ENCODE measurements at regions not wholly inside any gene's neighbourhood (a gene's known extent, or its start where the extent isn't known, plus 50 kb on each side); places are given as distances from the start of the nearest gene placed in this dataset.
"Not testable (repeated sequence)": the region's sequence is repeated elsewhere in the genome, so short reads cannot be mapped to it uniquely, and the experiment has no call there.

DNA sequence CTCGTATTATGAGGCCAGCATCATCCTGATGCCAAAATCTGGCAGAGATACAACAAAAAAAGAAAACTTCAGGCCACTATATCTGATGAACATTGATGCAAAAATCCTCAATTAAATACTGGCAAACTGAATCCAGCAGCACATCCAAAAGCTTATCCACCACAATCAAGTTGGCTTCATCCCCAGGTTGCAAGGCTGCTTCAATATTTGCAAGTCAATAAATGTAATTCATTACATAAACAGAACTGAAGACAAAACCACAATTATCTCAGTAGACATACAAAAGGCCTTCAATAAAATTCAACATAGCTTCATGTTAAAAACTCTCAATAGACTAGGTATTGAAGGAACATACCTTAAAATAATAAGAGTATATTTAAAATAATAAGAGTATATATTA, 815.3 kb upstream of the SLITRK1 start:
- not testable (repeated sequence) for TF ChIP-seq CTCF (IDR thresholded peaks at IDR 0.05); EZH2 (IDR thresholded peaks at IDR 0.05; ENCODE audit: borderline replicate concordance, insufficient read depth, low read depth, low read length, poor library complexity, severe bottlenecking)

All from B cell (primary cell).